ENCODE measurements at regions not wholly inside any gene's neighbourhood (a gene's known extent, or its start where the extent isn't known, plus 50 kb on each side); places are given as distances from the start of the nearest gene placed in this dataset.

GRCh38 chr14:51552768-51553404, 98.8 kb upstream of the FRMD6 start:
- no peak for DNase-seq

- DNase-seq: no peak
Observed at GRCh38 chr14:51554339-51554920, 97.3 kb upstream of the FRMD6 start.

- no peak for DNase-seq
Observed at GRCh38 chr14:51554953-51555352, 96.8 kb upstream of the FRMD6 start.

- DNase-seq: no peak
Observed at GRCh38 chr14:51561141-51561540, 90.6 kb upstream of the FRMD6 start.

GRCh38 chr14:51562816-51563215, 88.9 kb upstream of the FRMD6 start:
- DNase-seq: no peak

GRCh38 chr14:51563560-51563959, 88.2 kb upstream of the FRMD6 start:
- no peak for DNase-seq

- DNase-seq: no peak
Observed at GRCh38 chr14:51564460-51564859, 87.2 kb upstream of the FRMD6 start.

GRCh38 chr14:51564986-51565604, 86.6 kb upstream of the FRMD6 start:
- no peak for DNase-seq

- DNase-seq: no peak
Observed at GRCh38 chr14:51566831-51567582, 84.7 kb upstream of the FRMD6 start.

GRCh38 chr14:51568366-51568765, 83.3 kb upstream of the FRMD6 start:
- no peak for DNase-seq

- DNase-seq: no peak
Observed at GRCh38 chr14:51573607-51574006, 78.1 kb upstream of the FRMD6 start.

- no peak for DNase-seq
Observed at GRCh38 chr14:51574009-51574408, 77.7 kb upstream of the FRMD6 start.

GRCh38 chr14:51575349-51576116, 76.2 kb upstream of the FRMD6 start:
- DNase-seq: no peak

- no peak for DNase-seq
Observed at GRCh38 chr14:51576117-51576430, 75.6 kb upstream of the FRMD6 start.

GRCh38 chr14:51576879-51577278, 74.8 kb upstream of the FRMD6 start:
- DNase-seq: no peak

- DNase-seq: no peak
Observed at GRCh38 chr14:51578853-51579252, 72.9 kb upstream of the FRMD6 start.

GRCh38 chr14:51581017-51581881, 70.5 kb upstream of the FRMD6 start:
- no peak for DNase-seq

GRCh38 chr14:51582437-51582836, 69.3 kb upstream of the FRMD6 start:
- DNase-seq: no peak

GRCh38 chr14:51585055-51585454, 66.7 kb upstream of the FRMD6 start:
- DNase-seq: no peak

GRCh38 chr14:51592836-51593235, 58.9 kb upstream of the FRMD6 start:
- DNase-seq: no peak

GRCh38 chr14:51593397-51593796, 58.3 kb upstream of the FRMD6 start:
- DNase-seq: no peak

GRCh38 chr14:51595881-51596455, 55.7 kb upstream of the FRMD6 start:
- DNase-seq: no peak

All from NCI-H1930 (cell line).